ENCODE measurements at regions not wholly inside any gene's neighbourhood (a gene's known extent, or its start where the extent isn't known, plus 50 kb on each side); places are given as distances from the start of the nearest gene placed in this dataset.

DNA sequence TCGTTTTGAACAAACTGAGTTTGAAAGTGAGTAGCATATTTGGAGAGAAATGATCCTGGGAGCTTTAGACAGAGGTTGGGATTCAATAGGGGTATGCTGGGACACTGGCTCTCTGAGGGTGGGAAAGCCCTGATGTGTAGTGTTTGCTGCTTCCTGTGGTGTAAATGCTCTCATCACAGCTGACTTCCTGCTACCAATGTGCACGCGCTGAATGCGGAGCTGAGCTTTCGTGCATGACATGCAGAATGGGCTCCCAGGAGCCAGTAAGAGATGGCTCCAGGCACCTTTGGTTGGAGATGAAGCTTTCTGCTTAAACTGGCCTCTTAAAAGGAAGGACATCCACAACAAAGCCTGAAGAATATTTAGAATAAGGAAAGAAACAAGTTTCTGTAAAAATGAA, 224.1 kb upstream of the CCDC150 start:
- TF ChIP-seq, protein P1, sequence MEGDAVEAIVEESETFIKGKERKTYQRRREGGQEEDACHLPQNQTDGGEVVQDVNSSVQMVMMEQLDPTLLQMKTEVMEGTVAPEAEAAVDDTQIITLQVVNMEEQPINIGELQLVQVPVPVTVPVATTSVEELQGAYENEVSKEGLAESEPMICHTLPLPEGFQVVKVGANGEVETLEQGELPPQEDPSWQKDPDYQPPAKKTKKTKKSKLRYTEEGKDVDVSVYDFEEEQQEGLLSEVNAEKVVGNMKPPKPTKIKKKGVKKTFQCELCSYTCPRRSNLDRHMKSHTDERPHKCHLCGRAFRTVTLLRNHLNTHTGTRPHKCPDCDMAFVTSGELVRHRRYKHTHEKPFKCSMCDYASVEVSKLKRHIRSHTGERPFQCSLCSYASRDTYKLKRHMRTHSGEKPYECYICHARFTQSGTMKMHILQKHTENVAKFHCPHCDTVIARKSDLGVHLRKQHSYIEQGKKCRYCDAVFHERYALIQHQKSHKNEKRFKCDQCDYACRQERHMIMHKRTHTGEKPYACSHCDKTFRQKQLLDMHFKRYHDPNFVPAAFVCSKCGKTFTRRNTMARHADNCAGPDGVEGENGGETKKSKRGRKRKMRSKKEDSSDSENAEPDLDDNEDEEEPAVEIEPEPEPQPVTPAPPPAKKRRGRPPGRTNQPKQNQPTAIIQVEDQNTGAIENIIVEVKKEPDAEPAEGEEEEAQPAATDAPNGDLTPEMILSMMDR (IDR thresholded peaks at IDR 0.05; ENCODE audit: low read depth, low read length, poor library complexity, severe bottlenecking), result no peak
- no peak for TF ChIP-seq EZH2phosphoT487 (IDR thresholded peaks at IDR 0.05; ENCODE audit: borderline replicate concordance, low read length)

All from DOHH2 (cell line).